GM23338 (cell line): ENCODE measurements at regions not wholly inside any gene's neighbourhood (a gene's known extent, or its start where the extent isn't known, plus 50 kb on each side); places are given as distances from the start of the nearest gene placed in this dataset.

Experiments
- ATAC-seq: fragments of 200-7000 bp; cut with Tn5 transposase; 3 replicates; pipeline ENCODE4 v1.9.1; 2020
- DNase-seq: peaks from one replicate; pipeline ENCODE4 v3.0.0-alpha.2; 2015; ENCODE audit warnings: low spot score
- H2AFZ ChIP-seq: fragments of 200-600 bp; sonication (generic); 2 replicates; pipeline ENCODE4 v1.8.0; 2016; ENCODE audit warnings: antibody characterized with exemption, mild to moderate bottlenecking, moderate library complexity
- H3F3A ChIP-seq: fragments of 200-600 bp; sonication (generic); replicated peaks from 2 replicates; pipeline ENCODE4 v1.8.0; 2017; ENCODE audit warnings: antibody characterized with exemption, mixed run types, low read depth
- H3K27ac ChIP-seq: fragments of 200-600 bp; sonication (generic); 2 replicates; pipeline ENCODE4 v1.6.1; 2016; ENCODE audit warnings: low read depth
- H3K27me3 ChIP-seq: fragments of 200-600 bp; sonication (generic); 2 replicates; pipeline ENCODE4 v1.8.0; 2016; ENCODE audit warnings: mild to moderate bottlenecking, mixed run types, moderate library complexity; ENCODE audit not compliant: insufficient read depth
- H3K36me3 ChIP-seq: fragments of 200-600 bp; sonication (generic); 2 replicates; pipeline ENCODE4 v1.8.0; 2016; ENCODE audit warnings: mild to moderate bottlenecking; ENCODE audit not compliant: insufficient read depth
- H3K4me1 ChIP-seq: fragments of 200-600 bp; sonication (generic); 2 replicates; pipeline ENCODE4 v1.8.0; 2016; ENCODE audit warnings: mild to moderate bottlenecking, moderate library complexity; ENCODE audit not compliant: insufficient read depth
- H3K4me2 ChIP-seq: fragments of 200-600 bp; sonication (generic); 2 replicates; pipeline ENCODE4 v1.7.1; 2017; ENCODE audit warnings: mixed run types
- H3K4me3 ChIP-seq: fragments of 200-600 bp; sonication (generic); 2 replicates; pipeline ENCODE4 v1.6.1; 2016; ENCODE audit warnings: mixed run types
- H3K79me2 ChIP-seq: fragments of 200-600 bp; sonication (generic); replicated peaks from 2 replicates; pipeline ENCODE4 v1.8.0; 2017; ENCODE audit warnings: mild to moderate bottlenecking; ENCODE audit not compliant: insufficient read depth
- H3K9me2 ChIP-seq: fragments of 200-600 bp; sonication (generic); 2 replicates; pipeline ENCODE4 v1.8.0; 2017; ENCODE audit not compliant: insufficient read depth
- H4K20me1 ChIP-seq: fragments of 200-600 bp; sonication (generic); replicated peaks from 2 replicates; pipeline ENCODE4 v1.8.0; 2017; ENCODE audit warnings: mild to moderate bottlenecking; ENCODE audit not compliant: insufficient read depth
- H3K27ac Mint-ChIP-seq: 2 replicates; pipeline ENCODE4 v1.8.0; 2020; ENCODE audit warnings: inconsistent platforms, mild to moderate bottlenecking, moderate library complexity, mixed read lengths
- H3K27me3 Mint-ChIP-seq: 3 replicates; pipeline ENCODE4 v1.8.0; 2022; ENCODE audit warnings: low read depth, mild to moderate bottlenecking, moderate library complexity, mixed read lengths, inconsistent platforms; ENCODE audit not compliant: insufficient read depth, poor library complexity
- H3K36me3 Mint-ChIP-seq: 3 replicates; pipeline ENCODE4 v1.8.0; 2021; ENCODE audit warnings: low read depth, mild to moderate bottlenecking, inconsistent platforms, moderate library complexity, mixed read lengths
- H3K4me1 Mint-ChIP-seq: 3 replicates; pipeline ENCODE4 v1.8.0; 2020; ENCODE audit warnings: mild to moderate bottlenecking, inconsistent platforms, mixed read lengths
- H3K4me3 Mint-ChIP-seq: 3 replicates; pipeline ENCODE4 v1.8.0; 2021; ENCODE audit warnings: moderate library complexity, mild to moderate bottlenecking, inconsistent platforms, mixed read lengths
- H3K9me3 Mint-ChIP-seq: 3 replicates; pipeline ENCODE4 v1.8.0; 2020; ENCODE audit warnings: moderate library complexity, mild to moderate bottlenecking, inconsistent platforms, mixed read lengths
- CREB1 ChIP-seq: fragments of 250-450 bp; sonication (Bioruptor Pico); IDR thresholded peaks from 2 replicates; pipeline ENCODE4 v1.5.0; 2020; ENCODE audit warnings: low read depth, mild to moderate bottlenecking, moderate library complexity
- CTCF ChIP-seq, 2 experiments: fragments of 200-600 bp in 1 of 2; sonication (generic) in 1 of 2; conservative IDR thresholded peaks; 2 replicates each; pipeline versions ENCODE4 v1.5.1 to v1.6.1; 2016 to 2017; ENCODE audit warnings: antibody characterized with exemption in 2 of 2, low read depth in 2 of 2, mild to moderate bottlenecking in 2 of 2, moderate library complexity in 1 of 2
- ETS1 ChIP-seq: IDR thresholded peaks from 2 replicates; pipeline ENCODE4 v1.6.1; 2016; ENCODE audit warnings: antibody characterized with exemption
- EZH2 ChIP-seq: fragments of 200-600 bp; sonication (generic); IDR thresholded peaks from one replicate; pipeline ENCODE4 v1.8.0; 2017; ENCODE audit warnings: antibody characterized with exemption, mild to moderate bottlenecking, low read depth; ENCODE audit not compliant: unreplicated experiment
- EZH2phosphoT487 ChIP-seq: fragments of 200-600 bp; sonication (generic); IDR thresholded peaks from one replicate; pipeline ENCODE4 v1.8.1; 2018; ENCODE audit warnings: antibody characterized with exemption; ENCODE audit not compliant: unreplicated experiment
- JUNB ChIP-seq: IDR thresholded peaks from one replicate; pipeline ENCODE4 v1.6.1; 2016; ENCODE audit warnings: antibody characterized with exemption; ENCODE audit not compliant: unreplicated experiment
- NANOG ChIP-seq: IDR thresholded peaks from 2 replicates; pipeline ENCODE4 v1.6.1; 2016; ENCODE audit warnings: antibody characterized with exemption, borderline replicate concordance
- POLR2AphosphoS5 ChIP-seq: IDR thresholded peaks from 2 replicates; pipeline ENCODE4 v1.6.1; 2016; ENCODE audit warnings: antibody characterized with exemption, low read depth
- REST ChIP-seq: IDR thresholded peaks from one replicate; pipeline ENCODE4 v1.6.1; 2018; ENCODE audit warnings: antibody characterized with exemption; ENCODE audit not compliant: unreplicated experiment
- STAT1 ChIP-seq: IDR thresholded peaks from one replicate; pipeline ENCODE4 v1.6.1; 2016; ENCODE audit warnings: antibody characterized with exemption; ENCODE audit not compliant: unreplicated experiment
- ZNF114 ChIP-seq: fragments of 250-450 bp; sonication (Bioruptor Pico); IDR thresholded peaks from 2 replicates; pipeline ENCODE4 v1.5.0; 2020; ENCODE audit warnings: mild to moderate bottlenecking, moderate library complexity
- ZNF331 ChIP-seq: fragments of 250-450 bp; sonication (Bioruptor Pico); IDR thresholded peaks from 2 replicates; pipeline ENCODE4 v1.5.0; 2020; ENCODE audit warnings: low read depth, mild to moderate bottlenecking, moderate library complexity
- ZNF462 ChIP-seq: fragments of 250-450 bp; sonication (Bioruptor Pico); IDR thresholded peaks from 2 replicates; pipeline ENCODE4 v1.5.0; 2020; ENCODE audit warnings: mild to moderate bottlenecking, moderate library complexity

GRCh38 chrX:17922303-17922702 lies 61.2 kb upstream of the RAI2 start:
- Mint-ChIP-seq H3K4me3 (no peak overlapping the region), H3K4me1 (no peaks in the 10 kb centered on the region), H3K27ac (no peak overlapping the region), H3K27me3 (peaks cover 4% of the 10 kb centered on the region), H3K9me3 (no peaks in the 10 kb centered on the region), H3K36me3 (no peaks in the 10 kb centered on the region)
- no peaks in the 10 kb centered on the region for H3K4me1 ChIP-seq
- no peaks in the 10 kb centered on the region for H3F3A ChIP-seq
- TF ChIP-seq EZH2phosphoT487 (no peak), ZNF114 (CRISPR knock-in tag) (no peak), POLR2AphosphoS5 (no peak), ETS1 (no peak), JUNB (no peak), REST (no peak), ZNF462 (CRISPR knock-in tag) (no peak), STAT1 (no peak), CREB1 (CRISPR knock-in tag) (no peak), ZNF331 (CRISPR knock-in tag) (no peak), EZH2 (no peak), NANOG (no peak), CTCF (conservative IDR thresholded peaks at IDR 0.05; ENCODE audit: low read depth in 2 of 2) (no peak)
- no peaks in the 10 kb centered on the region for H3K9me2 ChIP-seq
- no peaks in the 10 kb centered on the region for H3K36me3 ChIP-seq
- no peak for DNase-seq
- no peaks in the 10 kb centered on the region for H3K27me3 ChIP-seq
- ATAC-seq = no peak
- no peak overlapping the region for H2AFZ ChIP-seq
- no peaks in the 10 kb centered on the region for H3K79me2 ChIP-seq
- no peak overlapping the region for H3K4me2 ChIP-seq
- H4K20me1 ChIP-seq = no peaks in the 10 kb centered on the region
- H3K4me3 ChIP-seq = no peak overlapping the region
- H3K27ac ChIP-seq = no peak overlapping the region
